ENCODE measurements at regions not wholly inside any gene's neighbourhood (a gene's known extent, or its start where the extent isn't known, plus 50 kb on each side); places are given as distances from the start of the nearest gene placed in this dataset.

DNA sequence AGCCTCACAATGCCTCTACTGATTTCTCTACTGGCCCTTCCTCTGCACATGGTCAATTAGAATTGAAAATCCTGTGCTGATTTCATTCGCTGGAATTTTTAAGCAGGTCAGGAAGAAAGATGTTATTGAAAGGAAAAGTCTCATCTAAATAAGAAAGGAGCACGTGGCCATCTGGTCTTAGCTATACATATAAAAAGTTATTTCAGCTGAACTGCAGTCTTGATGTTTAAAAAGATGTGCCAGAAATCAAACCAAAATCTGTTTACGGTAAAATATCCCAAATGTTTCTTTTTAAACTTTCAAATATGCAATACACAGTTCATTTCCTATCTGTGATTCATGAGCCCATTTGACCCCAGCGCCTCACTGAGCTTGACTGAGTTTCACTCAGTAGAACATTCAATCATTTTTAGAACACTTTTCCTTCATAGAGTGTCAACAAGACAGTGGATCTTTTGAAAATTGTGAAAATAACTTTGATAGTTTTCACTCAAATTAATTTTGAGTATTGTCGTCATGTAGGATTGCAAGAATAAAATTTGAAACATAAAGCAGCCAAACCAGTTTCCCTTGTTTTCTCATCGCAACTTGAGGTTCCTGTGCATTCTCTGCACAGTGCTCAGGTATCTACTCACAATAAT, 293.6 kb downstream of the PTPRC start:
- TF ChIP-seq CTCF (IDR thresholded peaks at IDR 0.05): no peak
- no peak for TF ChIP-seq POLR2A (IDR thresholded peaks at IDR 0.05)
